ENCODE measurements at regions not wholly inside any gene's neighbourhood (a gene's known extent, or its start where the extent isn't known, plus 50 kb on each side); places are given as distances from the start of the nearest gene placed in this dataset.

DNA sequence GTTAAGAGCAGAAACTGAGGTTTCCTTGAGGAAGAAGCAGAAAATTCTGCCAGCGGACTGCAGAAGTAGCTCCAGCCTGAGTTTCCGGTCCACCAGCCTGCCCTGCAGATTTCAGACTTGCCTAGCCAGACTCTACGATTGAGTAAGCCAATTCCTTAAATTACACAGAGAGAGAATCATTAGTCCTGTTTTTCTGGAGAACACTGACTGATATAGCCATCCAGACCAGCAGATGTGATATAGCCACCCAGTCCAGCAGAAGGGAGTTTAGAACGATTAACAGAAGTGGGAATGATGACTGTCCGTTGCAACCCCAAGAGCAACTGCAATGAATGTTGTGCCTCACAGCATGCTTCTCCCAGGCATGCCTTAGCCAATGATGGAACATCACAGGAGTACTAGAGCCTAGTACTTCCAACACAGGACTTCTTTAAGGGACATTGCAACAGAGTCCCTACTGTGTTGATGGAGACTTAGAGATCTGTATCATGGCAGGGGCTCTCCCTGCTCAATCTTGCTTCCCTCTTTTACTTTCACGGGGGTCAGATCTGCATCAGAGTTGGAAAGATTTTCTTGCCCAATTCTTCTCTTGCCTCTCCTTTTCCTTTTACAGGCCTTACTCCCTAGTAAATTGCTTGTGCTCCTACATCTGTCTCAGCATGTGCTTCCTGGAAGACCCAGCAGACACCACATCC, 264.6 kb upstream of the CLNK start:
- H3K9me3 ChIP-seq (ENCODE audit: control insufficient read depth, low read length): peaks cover 32% of the 10 kb centered on the region
- peaks cover 8% of the 10 kb centered on the region for H3K4me1 ChIP-seq (ENCODE audit: control insufficient read depth, insufficient read depth, low read length)
- Mint-ChIP-seq H3K36me3 (ENCODE audit: low read depth) (peaks cover 12% of the 10 kb centered on the region), H3K27ac (no peak overlapping the region), H3K27me3 (ENCODE audit: insufficient read depth) (no peaks in the 10 kb centered on the region), H3K4me1 (peaks cover 20% of the 10 kb centered on the region), H3K4me3 (no peak overlapping the region), H3K9me3 (peaks cover 28% of the 10 kb centered on the region)
- 94 to 95% methylated on average over 6 of the region's 6 CpGs for WGBS, 2 experiments (ENCODE audit: insufficient coverage in 1 of 2, insufficient read length in 1 of 2)
- no peaks in the 10 kb centered on the region for H3K36me3 ChIP-seq (ENCODE audit: control insufficient read depth, insufficient read depth, low read length)
- no peak overlapping the region for H3K9ac ChIP-seq (ENCODE audit: extremely low read depth, low read length, poor library complexity, severe bottlenecking)
- H3K27ac ChIP-seq (ENCODE audit: low read depth, low read length): no peak overlapping the region
- H3K27me3 ChIP-seq (ENCODE audit: control insufficient read depth, insufficient read depth, low read length, poor library complexity, severe bottlenecking): no peaks in the 10 kb centered on the region
- H3K4me3 ChIP-seq (ENCODE audit: low read length): no peak overlapping the region
- TF ChIP-seq, protein P1, sequence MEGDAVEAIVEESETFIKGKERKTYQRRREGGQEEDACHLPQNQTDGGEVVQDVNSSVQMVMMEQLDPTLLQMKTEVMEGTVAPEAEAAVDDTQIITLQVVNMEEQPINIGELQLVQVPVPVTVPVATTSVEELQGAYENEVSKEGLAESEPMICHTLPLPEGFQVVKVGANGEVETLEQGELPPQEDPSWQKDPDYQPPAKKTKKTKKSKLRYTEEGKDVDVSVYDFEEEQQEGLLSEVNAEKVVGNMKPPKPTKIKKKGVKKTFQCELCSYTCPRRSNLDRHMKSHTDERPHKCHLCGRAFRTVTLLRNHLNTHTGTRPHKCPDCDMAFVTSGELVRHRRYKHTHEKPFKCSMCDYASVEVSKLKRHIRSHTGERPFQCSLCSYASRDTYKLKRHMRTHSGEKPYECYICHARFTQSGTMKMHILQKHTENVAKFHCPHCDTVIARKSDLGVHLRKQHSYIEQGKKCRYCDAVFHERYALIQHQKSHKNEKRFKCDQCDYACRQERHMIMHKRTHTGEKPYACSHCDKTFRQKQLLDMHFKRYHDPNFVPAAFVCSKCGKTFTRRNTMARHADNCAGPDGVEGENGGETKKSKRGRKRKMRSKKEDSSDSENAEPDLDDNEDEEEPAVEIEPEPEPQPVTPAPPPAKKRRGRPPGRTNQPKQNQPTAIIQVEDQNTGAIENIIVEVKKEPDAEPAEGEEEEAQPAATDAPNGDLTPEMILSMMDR (conservative IDR thresholded peaks at IDR 0.05): no peak
- DNase-seq: no peak

DNA sequence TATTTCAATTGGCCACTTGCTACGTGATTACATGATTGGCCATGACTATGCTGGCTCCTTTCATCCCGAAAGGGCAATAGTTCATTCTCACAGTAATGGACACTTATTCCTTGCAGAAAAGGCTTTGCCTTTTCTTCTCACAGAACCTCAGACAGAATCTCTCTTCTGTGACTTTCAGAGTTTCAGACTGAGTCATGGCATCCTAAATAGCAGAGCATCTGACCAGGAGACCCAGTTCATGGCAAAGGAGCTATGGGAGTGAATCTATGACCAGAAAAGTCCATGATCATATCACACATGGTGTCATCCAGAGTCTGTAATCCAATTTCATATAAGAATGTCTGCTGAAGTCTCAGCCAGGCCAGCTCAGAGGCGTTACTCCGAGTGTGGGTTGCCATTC, 263.3 kb upstream of the CLNK start:
- no peak for DNase-seq

DNA sequence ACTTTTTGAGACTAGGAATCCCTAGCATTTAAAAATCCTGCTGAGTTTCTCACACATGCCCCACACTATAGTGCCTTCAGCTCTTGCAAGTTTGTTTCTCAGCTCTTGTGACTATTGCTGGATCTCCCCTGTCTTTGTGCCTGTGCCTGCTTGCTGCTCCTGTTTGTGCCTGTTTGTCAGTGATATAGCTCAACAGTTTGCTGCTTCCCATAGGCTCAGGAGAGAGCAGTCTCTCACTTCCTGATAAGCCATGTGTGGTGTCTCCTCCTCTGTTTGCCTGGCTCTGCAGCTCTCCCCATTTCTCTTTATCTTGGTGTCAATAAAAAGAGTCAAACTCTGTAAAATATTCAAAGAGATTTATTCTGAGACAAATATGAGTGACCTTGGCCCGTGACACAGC, 259.8 kb upstream of the CLNK start:
- Histone ChIP-seq H3K4me3 (ENCODE audit: low read length) (peak overlapping the region; percentile 50), H3K9me3 (ENCODE audit: control insufficient read depth, low read length) (peaks cover 81% of the 10 kb centered on the region), H3K27ac (ENCODE audit: low read depth, low read length) (no peak overlapping the region), H3K9ac (ENCODE audit: extremely low read depth, low read length, poor library complexity, severe bottlenecking) (no peak overlapping the region), H3K4me1 (ENCODE audit: control insufficient read depth, insufficient read depth, low read length) (peaks cover 8% of the 10 kb centered on the region), H3K27me3 (ENCODE audit: control insufficient read depth, insufficient read depth, low read length, poor library complexity, severe bottlenecking) (no peaks in the 10 kb centered on the region), H3K36me3 (ENCODE audit: control insufficient read depth, insufficient read depth, low read length) (no peaks in the 10 kb centered on the region)
- H3K9me3 Mint-ChIP-seq: peaks cover 75% of the 10 kb centered on the region
- H3K27me3 Mint-ChIP-seq (ENCODE audit: insufficient read depth): no peaks in the 10 kb centered on the region
- peak overlapping the region; percentile 27 for H3K27ac Mint-ChIP-seq
- WGBS, 2 experiments (ENCODE audit: insufficient coverage in 1 of 2, insufficient read length in 1 of 2): 54% methylated on average over 1 of the region's 1 CpG; no CpG with 5 or more reads in 1 of the 2 experiments
- TF ChIP-seq, protein P1 (conservative IDR thresholded peaks at IDR 0.05): no peak
- peaks cover 27% of the 10 kb centered on the region for H3K4me1 Mint-ChIP-seq
- peak; percentile 64 for DNase-seq
- H3K36me3 Mint-ChIP-seq (ENCODE audit: low read depth): peaks cover 38% of the 10 kb centered on the region
- H3K4me3 Mint-ChIP-seq: no peak overlapping the region

More for the DNA sequence above, 263.3 kb upstream of the CLNK start:
- no peak overlapping the region for H3K27ac ChIP-seq (ENCODE audit: low read depth, low read length)
- no peak overlapping the region for H3K4me3 ChIP-seq (ENCODE audit: low read length)
- H3K4me1 ChIP-seq (ENCODE audit: control insufficient read depth, insufficient read depth, low read length): peaks cover 8% of the 10 kb centered on the region
- no peaks in the 10 kb centered on the region for H3K27me3 ChIP-seq (ENCODE audit: control insufficient read depth, insufficient read depth, low read length, poor library complexity, severe bottlenecking)
- Mint-ChIP-seq H3K27me3 (ENCODE audit: insufficient read depth) (no peaks in the 10 kb centered on the region), H3K36me3 (ENCODE audit: low read depth) (peaks cover 17% of the 10 kb centered on the region), H3K9me3 (peaks cover 40% of the 10 kb centered on the region), H3K4me3 (no peak overlapping the region), H3K4me1 (peaks cover 29% of the 10 kb centered on the region), H3K27ac (no peak overlapping the region)
- no peak overlapping the region for H3K9ac ChIP-seq (ENCODE audit: extremely low read depth, low read length, poor library complexity, severe bottlenecking)
- 80 to 90% methylated on average over 2 to 4 of the region's 4 CpGs for WGBS, 2 experiments (ENCODE audit: insufficient coverage in 1 of 2, insufficient read length in 1 of 2)
- TF ChIP-seq, protein P1 (conservative IDR thresholded peaks at IDR 0.05): no peak
- no peaks in the 10 kb centered on the region for H3K36me3 ChIP-seq (ENCODE audit: control insufficient read depth, insufficient read depth, low read length)
- peaks cover 45% of the 10 kb centered on the region for H3K9me3 ChIP-seq (ENCODE audit: control insufficient read depth, low read length)
